Endothelial cell of umbilical vein (primary cell): ENCODE measurements at regions not wholly inside any gene's neighbourhood (a gene's known extent, or its start where the extent isn't known, plus 50 kb on each side); places are given as distances from the start of the nearest gene placed in this dataset.

Experiments
- EZH2 ChIP-seq: IDR thresholded peaks from 2 replicates; pipeline ENCODE4 v1.6.1; 2012; ENCODE audit warnings: borderline replicate concordance, low read depth, mild to moderate bottlenecking, moderate library complexity, low read length, inconsistent platforms; ENCODE audit not compliant: severe bottlenecking
- GATA2 ChIP-seq: IDR thresholded peaks from 2 replicates; pipeline ENCODE4 v1.7.0; 2011; ENCODE audit warnings: low read depth, mild to moderate bottlenecking, moderate library complexity, mixed read lengths, low read length; ENCODE audit not compliant: insufficient read length, insufficient read depth
- MYC ChIP-seq: IDR thresholded peaks from one replicate; pipeline ENCODE4 v1.6.1; 2011; ENCODE audit warnings: mild to moderate bottlenecking, low read depth, low read length
- TF ChIP-seq, protein P1 (sequence below), 2 donors: IDR thresholded peaks; 1 replicate in 1 of 2; 2 replicates in 1 of 2; pipeline ENCODE4 v1.5.1; 2011; ENCODE audit warnings: low read length in 2 of 2, mild to moderate bottlenecking in 2 of 2, moderate library complexity in 2 of 2, control low read depth in 1 of 2, inconsistent platforms in 1 of 2, low read depth in 1 of 2; ENCODE audit not compliant: insufficient read depth in 1 of 2; ENCODE audit errors: extremely low read depth in 1 of 2
- TF ChIP-seq, protein P2 (sequence below): IDR thresholded peaks from 2 replicates; pipeline ENCODE4 v1.6.1; 2011; ENCODE audit not compliant: insufficient read depth, insufficient read length

- TF ChIP-seq, protein P1, sequence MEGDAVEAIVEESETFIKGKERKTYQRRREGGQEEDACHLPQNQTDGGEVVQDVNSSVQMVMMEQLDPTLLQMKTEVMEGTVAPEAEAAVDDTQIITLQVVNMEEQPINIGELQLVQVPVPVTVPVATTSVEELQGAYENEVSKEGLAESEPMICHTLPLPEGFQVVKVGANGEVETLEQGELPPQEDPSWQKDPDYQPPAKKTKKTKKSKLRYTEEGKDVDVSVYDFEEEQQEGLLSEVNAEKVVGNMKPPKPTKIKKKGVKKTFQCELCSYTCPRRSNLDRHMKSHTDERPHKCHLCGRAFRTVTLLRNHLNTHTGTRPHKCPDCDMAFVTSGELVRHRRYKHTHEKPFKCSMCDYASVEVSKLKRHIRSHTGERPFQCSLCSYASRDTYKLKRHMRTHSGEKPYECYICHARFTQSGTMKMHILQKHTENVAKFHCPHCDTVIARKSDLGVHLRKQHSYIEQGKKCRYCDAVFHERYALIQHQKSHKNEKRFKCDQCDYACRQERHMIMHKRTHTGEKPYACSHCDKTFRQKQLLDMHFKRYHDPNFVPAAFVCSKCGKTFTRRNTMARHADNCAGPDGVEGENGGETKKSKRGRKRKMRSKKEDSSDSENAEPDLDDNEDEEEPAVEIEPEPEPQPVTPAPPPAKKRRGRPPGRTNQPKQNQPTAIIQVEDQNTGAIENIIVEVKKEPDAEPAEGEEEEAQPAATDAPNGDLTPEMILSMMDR (IDR thresholded peaks at IDR 0.05; ENCODE audit: extremely low read depth in 1 of 2, insufficient read depth in 1 of 2, low read depth in 1 of 2, low read length in 2 of 2): no peak
- no peak for TF ChIP-seq EZH2
- no peak for TF ChIP-seq GATA2
- TF ChIP-seq, protein P2, sequence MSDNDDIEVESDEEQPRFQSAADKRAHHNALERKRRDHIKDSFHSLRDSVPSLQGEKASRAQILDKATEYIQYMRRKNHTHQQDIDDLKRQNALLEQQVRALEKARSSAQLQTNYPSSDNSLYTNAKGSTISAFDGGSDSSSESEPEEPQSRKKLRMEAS: no peak
- no peak for TF ChIP-seq MYC
Measured at GRCh38 chr16:72508191-72508590, 336.2 kb upstream of the PMFBP1 start.
